ENCODE measurements at regions not wholly inside any gene's neighbourhood (a gene's known extent, or its start where the extent isn't known, plus 50 kb on each side); places are given as distances from the start of the nearest gene placed in this dataset.

DNA sequence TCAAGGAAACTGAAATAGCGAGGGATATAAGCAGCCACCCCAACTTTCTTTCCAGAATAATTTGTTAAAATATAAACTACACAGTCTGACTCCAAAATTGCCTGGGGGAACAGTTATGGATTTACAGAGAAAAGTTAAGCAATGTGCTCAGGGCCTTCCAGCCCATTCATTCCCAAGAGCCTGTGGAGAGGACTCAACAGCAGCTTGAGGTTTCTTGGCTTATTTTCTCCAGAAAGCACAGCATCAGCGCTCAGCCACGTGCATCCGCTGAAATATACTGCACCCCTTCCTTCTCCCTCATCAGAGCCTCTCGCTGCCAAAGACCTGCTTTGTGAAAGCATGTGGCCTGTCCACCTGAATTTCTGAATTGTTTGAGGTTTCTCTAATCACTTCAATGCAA lies 375.2 kb upstream of the VWC2 start:
- DNase-seq (ENCODE audit: low read depth, low spot score): no peak
- no peak overlapping the region for H3K4me3 ChIP-seq (ENCODE audit: insufficient read length, low read depth)
- no peaks in the 10 kb centered on the region for H3K4me1 ChIP-seq (ENCODE audit: insufficient read depth, insufficient read length)
- no peaks in the 10 kb centered on the region for H3K27me3 ChIP-seq (ENCODE audit: insufficient read depth, insufficient read length)
- TF ChIP-seq YY1 (IDR thresholded peaks at IDR 0.05; ENCODE audit: insufficient read depth, insufficient read length) (no peak), ZNF274 (IDR thresholded peaks at IDR 0.05; ENCODE audit: low read depth, low read length) (no peak), SUZ12 (IDR thresholded peaks at IDR 0.05; ENCODE audit: extremely low read depth, insufficient read depth, insufficient read length) (no peak)
- H3K9me3 ChIP-seq (ENCODE audit: insufficient read depth, low read length): no peaks in the 10 kb centered on the region
- no peak overlapping the region for H3K9ac ChIP-seq (ENCODE audit: insufficient read length, low read depth)
- H3K36me3 ChIP-seq (ENCODE audit: insufficient read depth, insufficient read length, low read length): no peaks in the 10 kb centered on the region

- no peaks in the 10 kb centered on the region for H3K36me3 ChIP-seq (ENCODE audit: insufficient read depth, insufficient read length, low read length)
- no peaks in the 10 kb centered on the region for H3K4me1 ChIP-seq (ENCODE audit: insufficient read depth, insufficient read length)
- no peaks in the 10 kb centered on the region for H3K9me3 ChIP-seq (ENCODE audit: insufficient read depth, low read length)
- no peaks in the 10 kb centered on the region for H3K27me3 ChIP-seq (ENCODE audit: insufficient read depth, insufficient read length)
- DNase-seq (ENCODE audit: low read depth, low spot score): no peak
- no peak overlapping the region for H3K9ac ChIP-seq (ENCODE audit: insufficient read length, low read depth)
- TF ChIP-seq SUZ12 (IDR thresholded peaks at IDR 0.05; ENCODE audit: extremely low read depth, insufficient read depth, insufficient read length) (no peak), ZNF274 (IDR thresholded peaks at IDR 0.05; ENCODE audit: low read depth, low read length) (no peak), YY1 (IDR thresholded peaks at IDR 0.05; ENCODE audit: insufficient read depth, insufficient read length) (no peak)
- H3K4me3 ChIP-seq (ENCODE audit: insufficient read length, low read depth): no peak overlapping the region
Observed at GRCh38 chr7:49398746-49399145, 374.7 kb upstream of the VWC2 start.

GRCh38 chr7:49400891-49401550 lies 372.4 kb upstream of the VWC2 start:
- no peak for DNase-seq (ENCODE audit: low read depth, low spot score)
- no peaks in the 10 kb centered on the region for H3K27me3 ChIP-seq (ENCODE audit: insufficient read depth, insufficient read length)
- no peaks in the 10 kb centered on the region for H3K36me3 ChIP-seq (ENCODE audit: insufficient read depth, insufficient read length, low read length)
- H3K9ac ChIP-seq (ENCODE audit: insufficient read length, low read depth): no peak overlapping the region
- no peaks in the 10 kb centered on the region for H3K4me1 ChIP-seq (ENCODE audit: insufficient read depth, insufficient read length)
- TF ChIP-seq SUZ12 (IDR thresholded peaks at IDR 0.05; ENCODE audit: extremely low read depth, insufficient read depth, insufficient read length) (no peak), ZNF274 (IDR thresholded peaks at IDR 0.05; ENCODE audit: low read depth, low read length) (no peak), YY1 (IDR thresholded peaks at IDR 0.05; ENCODE audit: insufficient read depth, insufficient read length) (no peak)
- no peaks in the 10 kb centered on the region for H3K9me3 ChIP-seq (ENCODE audit: insufficient read depth, low read length)
- no peak overlapping the region for H3K4me3 ChIP-seq (ENCODE audit: insufficient read length, low read depth)

- Histone ChIP-seq H3K9ac (ENCODE audit: insufficient read length, low read depth) (no peak overlapping the region), H3K36me3 (ENCODE audit: insufficient read depth, insufficient read length, low read length) (no peaks in the 10 kb centered on the region), H3K9me3 (ENCODE audit: insufficient read depth, low read length) (no peaks in the 10 kb centered on the region), H3K4me3 (ENCODE audit: insufficient read length, low read depth) (no peak overlapping the region), H3K27me3 (ENCODE audit: insufficient read depth, insufficient read length) (no peaks in the 10 kb centered on the region), H3K4me1 (ENCODE audit: insufficient read depth, insufficient read length) (no peaks in the 10 kb centered on the region)
- no peak for DNase-seq (ENCODE audit: low read depth, low spot score)
- TF ChIP-seq ZNF274 (IDR thresholded peaks at IDR 0.05; ENCODE audit: low read depth, low read length): no peak
Observed at GRCh38 chr7:49403844-49404243, 369.6 kb upstream of the VWC2 start.

- no peaks in the 10 kb centered on the region for H3K27me3 ChIP-seq (ENCODE audit: insufficient read depth, insufficient read length)
- DNase-seq (ENCODE audit: low read depth, low spot score): no peak
- TF ChIP-seq YY1 (IDR thresholded peaks at IDR 0.05; ENCODE audit: insufficient read depth, insufficient read length) (no peak), ZNF274 (IDR thresholded peaks at IDR 0.05; ENCODE audit: low read depth, low read length) (no peak), SUZ12 (IDR thresholded peaks at IDR 0.05; ENCODE audit: extremely low read depth, insufficient read depth, insufficient read length) (no peak)
- H3K9ac ChIP-seq (ENCODE audit: insufficient read length, low read depth): no peak overlapping the region
- H3K4me1 ChIP-seq (ENCODE audit: insufficient read depth, insufficient read length): no peaks in the 10 kb centered on the region
- H3K36me3 ChIP-seq (ENCODE audit: insufficient read depth, insufficient read length, low read length): no peaks in the 10 kb centered on the region
- H3K9me3 ChIP-seq (ENCODE audit: insufficient read depth, low read length): no peaks in the 10 kb centered on the region
- no peak overlapping the region for H3K4me3 ChIP-seq (ENCODE audit: insufficient read length, low read depth)
Observed at GRCh38 chr7:49407205-49407604, 366.2 kb upstream of the VWC2 start.

DNA sequence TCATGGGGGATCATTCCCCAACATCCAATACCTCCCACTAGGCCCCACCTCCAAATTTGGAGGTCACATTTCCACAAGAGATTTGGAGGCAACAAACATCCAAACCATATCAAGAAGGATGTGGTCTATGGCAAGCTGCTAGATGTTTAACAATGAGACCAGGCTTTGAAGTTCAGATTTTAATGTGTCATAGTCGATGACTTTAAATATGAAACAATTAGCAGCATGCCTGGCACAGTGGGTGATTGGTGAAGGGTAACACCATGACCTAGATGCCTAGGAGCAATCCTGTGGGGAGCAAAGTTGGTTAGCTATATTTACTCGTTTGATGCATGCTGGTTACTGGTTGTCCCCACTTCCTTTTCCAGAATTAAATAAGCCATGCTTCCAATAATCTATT lies 356.4 kb upstream of the VWC2 start:
- TF ChIP-seq ZNF274 (IDR thresholded peaks at IDR 0.05; ENCODE audit: low read depth, low read length): no peak
- no peak for TF ChIP-seq YY1 (IDR thresholded peaks at IDR 0.05; ENCODE audit: insufficient read depth, insufficient read length)
- no peak for TF ChIP-seq SUZ12 (IDR thresholded peaks at IDR 0.05; ENCODE audit: extremely low read depth, insufficient read depth, insufficient read length)
- Histone ChIP-seq H3K9ac (ENCODE audit: insufficient read length, low read depth) (no peak overlapping the region), H3K27me3 (ENCODE audit: insufficient read depth, insufficient read length) (no peaks in the 10 kb centered on the region), H3K4me3 (ENCODE audit: insufficient read length, low read depth) (no peak overlapping the region), H3K4me1 (ENCODE audit: insufficient read depth, insufficient read length) (no peaks in the 10 kb centered on the region), H3K9me3 (ENCODE audit: insufficient read depth, low read length) (no peaks in the 10 kb centered on the region), H3K36me3 (ENCODE audit: insufficient read depth, insufficient read length, low read length) (no peaks in the 10 kb centered on the region)
- no peak for DNase-seq (ENCODE audit: low read depth, low spot score)

DNA sequence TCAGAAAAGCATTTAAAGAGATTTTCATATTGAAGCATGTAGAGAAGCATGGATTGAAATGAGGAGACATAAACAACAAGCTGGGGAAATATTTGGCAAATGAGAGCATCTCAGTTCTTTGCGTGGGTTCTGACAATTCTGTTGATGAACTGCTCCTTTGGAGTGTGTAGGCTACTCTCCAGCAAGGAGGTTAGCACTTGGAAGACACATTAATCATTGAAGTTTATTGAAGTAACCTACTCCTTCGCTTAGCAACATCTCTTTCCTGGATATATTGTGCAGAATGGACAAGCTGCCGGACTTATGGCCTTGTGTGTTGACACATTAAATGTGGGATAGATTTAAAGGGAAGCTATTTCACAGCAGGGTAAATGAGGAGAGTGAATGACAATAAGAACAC lies 354.5 kb upstream of the VWC2 start:
- no peak overlapping the region for H3K9ac ChIP-seq (ENCODE audit: insufficient read length, low read depth)
- H3K4me1 ChIP-seq (ENCODE audit: insufficient read depth, insufficient read length): no peaks in the 10 kb centered on the region
- no peaks in the 10 kb centered on the region for H3K36me3 ChIP-seq (ENCODE audit: insufficient read depth, insufficient read length, low read length)
- H3K9me3 ChIP-seq (ENCODE audit: insufficient read depth, low read length): no peaks in the 10 kb centered on the region
- no peaks in the 10 kb centered on the region for H3K27me3 ChIP-seq (ENCODE audit: insufficient read depth, insufficient read length)
- DNase-seq (ENCODE audit: low read depth, low spot score): no peak
- no peak for TF ChIP-seq ZNF274 (IDR thresholded peaks at IDR 0.05; ENCODE audit: low read depth, low read length)
- no peak for TF ChIP-seq YY1 (IDR thresholded peaks at IDR 0.05; ENCODE audit: insufficient read depth, insufficient read length)
- TF ChIP-seq SUZ12 (IDR thresholded peaks at IDR 0.05; ENCODE audit: extremely low read depth, insufficient read depth, insufficient read length): no peak
- H3K4me3 ChIP-seq (ENCODE audit: insufficient read length, low read depth): no peak overlapping the region
